HAP-1 (cell line): ENCODE measurements at regions not wholly inside any gene's neighbourhood (a gene's known extent, or its start where the extent isn't known, plus 50 kb on each side); places are given as distances from the start of the nearest gene placed in this dataset.

Experiments used
- DNase-seq, 2 experiments: peaks; one replicate each; pipeline ENCODE4 v3.0.0-alpha.2; 2016 to 2020; ENCODE audit warnings: low spot score in 2 of 2
- H3K27me3 ChIP-seq: fragments of 250-450 bp; sonication (Bioruptor Pico); 2 replicates; pipeline ENCODE4 v1.5.1; 2020; ENCODE audit warnings: low read depth, mild to moderate bottlenecking, moderate library complexity
- H3K36me3 ChIP-seq: fragments of 250-450 bp; sonication (Bioruptor Pico); replicated peaks from 2 replicates; pipeline ENCODE4 v1.5.1; 2020; ENCODE audit warnings: mild to moderate bottlenecking
- H3K4me1 ChIP-seq: fragments of 250-450 bp; sonication (Bioruptor Pico); 2 replicates; pipeline ENCODE4 v1.5.1; 2020; ENCODE audit warnings: mild to moderate bottlenecking
- H3K4me3 ChIP-seq: fragments of 250-450 bp; sonication (Bioruptor Pico); 2 replicates; pipeline ENCODE4 v1.5.1; 2020; ENCODE audit warnings: mild to moderate bottlenecking, moderate library complexity
- H3K9me3 ChIP-seq: fragments of 250-450 bp; sonication (Bioruptor Pico); 2 replicates; pipeline ENCODE4 v1.5.1; 2020; ENCODE audit warnings: mild to moderate bottlenecking, moderate library complexity
- in situ Hi-C: fragments of 300-500 bp; cut with MboI; formaldehyde crosslinking; loops from 3 replicates; pipeline ENCODE4 v1.14.3; 2020; ENCODE audit warnings: low sequenced_read_pairs, inconsistent platforms, mixed read lengths

DNA sequence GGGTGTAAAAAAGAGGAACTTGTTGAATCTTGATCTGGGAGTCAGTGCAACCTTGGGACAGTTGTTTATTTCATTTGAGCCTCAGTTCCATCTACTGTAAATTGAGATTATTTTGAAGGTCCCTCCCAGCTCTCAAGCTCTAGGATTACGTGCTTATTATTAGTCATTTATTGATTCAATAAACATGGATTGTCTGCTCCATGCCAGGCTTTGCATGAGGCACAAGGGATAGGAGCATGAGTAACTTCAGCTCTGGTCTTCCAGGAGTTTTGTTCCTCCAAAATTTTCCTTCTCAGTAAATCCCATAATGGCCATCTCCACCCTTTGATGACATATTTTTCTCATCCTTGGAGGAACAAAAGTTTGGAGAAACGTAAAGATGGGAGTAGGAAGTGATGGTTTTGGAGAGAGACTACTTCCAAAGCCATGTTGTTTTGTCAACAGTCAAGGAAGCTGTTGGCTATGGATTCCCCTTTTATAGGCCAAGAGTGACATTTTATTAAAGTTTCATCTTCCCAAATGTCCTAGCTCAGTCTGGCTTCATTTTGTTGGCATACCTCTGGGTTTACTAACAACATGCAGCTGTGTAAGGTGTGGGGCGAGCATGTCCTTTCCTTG is 244.6 kb downstream of the DMRT2 start:
- DNase-seq = no peak
- Histone ChIP-seq H3K4me1 (peaks cover 3% of the 10 kb centered on the region; the same call in 1 of the 2 replicates), H3K4me3 (no peak overlapping the region), H3K9me3 (no peaks in the 10 kb centered on the region), H3K27me3 (no peaks in the 10 kb centered on the region), H3K36me3 (no peaks in the 10 kb centered on the region)
- in situ Hi-C loops = no loop called here

DNA sequence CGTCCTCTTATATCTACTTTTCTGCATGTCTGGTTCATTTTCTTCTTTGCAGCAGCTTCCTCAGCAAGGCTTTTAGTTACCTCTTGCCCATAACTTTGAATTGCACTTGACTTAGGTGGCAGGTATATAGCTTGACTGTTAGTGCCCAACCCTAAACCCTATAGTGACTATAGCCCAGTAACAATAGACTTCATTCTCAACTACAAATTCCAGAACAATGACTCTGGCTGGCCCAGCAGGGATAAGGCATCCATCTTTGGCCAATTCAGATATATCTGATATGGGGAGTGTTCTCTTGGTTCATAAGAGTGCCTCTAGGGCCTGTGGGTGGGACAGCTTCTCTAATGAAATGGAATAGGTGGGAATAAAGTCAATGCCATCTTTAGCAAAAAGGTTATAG is 246.2 kb downstream of the DMRT2 start:
- H3K36me3 ChIP-seq = no peaks in the 10 kb centered on the region
- in situ Hi-C loops = no loop called here
- peaks cover 3% of the 10 kb centered on the region; the same call in 1 of the 2 replicates for H3K4me1 ChIP-seq
- no peaks in the 10 kb centered on the region for H3K9me3 ChIP-seq
- no peak overlapping the region for H3K4me3 ChIP-seq
- H3K27me3 ChIP-seq = no peaks in the 10 kb centered on the region
- DNase-seq = no peak

DNA sequence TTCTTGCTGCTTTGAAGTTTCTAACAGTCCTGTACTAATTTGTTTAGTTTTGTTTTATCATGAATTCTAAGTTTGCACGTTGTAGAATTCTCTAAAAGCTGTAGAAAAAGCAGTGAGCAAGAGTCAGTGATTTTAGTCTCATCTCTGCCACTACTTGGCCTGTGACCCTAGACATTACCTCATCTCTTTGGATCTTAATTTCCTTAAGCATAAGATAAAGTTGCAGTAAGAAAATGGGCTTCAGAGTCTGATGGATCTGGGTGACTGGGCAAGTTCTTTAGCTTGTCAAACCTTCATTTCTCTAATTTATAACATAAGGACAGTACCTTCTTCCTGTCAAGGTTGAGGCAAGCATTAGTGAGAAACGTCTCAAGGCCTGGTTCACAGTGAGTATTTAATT is 247.9 kb downstream of the DMRT2 start:
- no peaks in the 10 kb centered on the region for H3K9me3 ChIP-seq
- no peaks in the 10 kb centered on the region for H3K36me3 ChIP-seq
- H3K4me1 ChIP-seq = peaks cover 3% of the 10 kb centered on the region; the same call in 1 of the 2 replicates
- H3K4me3 ChIP-seq = no peak overlapping the region
- in situ Hi-C loops = no loop called here
- DNase-seq = no peak
- H3K27me3 ChIP-seq = no peaks in the 10 kb centered on the region

DNA sequence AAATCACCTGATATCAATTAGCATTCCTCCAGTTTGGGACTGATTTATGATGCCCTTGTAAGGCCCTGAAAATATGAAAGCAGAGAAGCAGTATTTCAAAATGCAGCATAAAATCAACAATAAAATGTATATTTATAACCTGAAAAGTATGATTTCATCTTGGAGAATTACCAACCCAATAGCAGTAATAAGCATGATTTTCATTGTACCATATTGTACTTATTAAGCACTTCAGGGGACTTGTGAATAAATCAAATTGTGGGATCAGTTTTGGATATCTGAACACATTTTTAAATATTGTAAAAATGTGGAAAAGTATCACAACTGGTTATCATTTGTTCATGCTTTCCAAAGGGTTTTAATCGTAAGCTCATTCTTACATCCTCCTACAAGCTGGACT is 250.8 kb downstream of the DMRT2 start:
- Histone ChIP-seq H3K4me1 (peaks cover 3% of the 10 kb centered on the region; the same call in 1 of the 2 replicates), H3K27me3 (no peaks in the 10 kb centered on the region), H3K9me3 (no peaks in the 10 kb centered on the region), H3K4me3 (no peak overlapping the region), H3K36me3 (no peaks in the 10 kb centered on the region)
- in situ Hi-C loops = no loop called here
- DNase-seq = no peak

DNA sequence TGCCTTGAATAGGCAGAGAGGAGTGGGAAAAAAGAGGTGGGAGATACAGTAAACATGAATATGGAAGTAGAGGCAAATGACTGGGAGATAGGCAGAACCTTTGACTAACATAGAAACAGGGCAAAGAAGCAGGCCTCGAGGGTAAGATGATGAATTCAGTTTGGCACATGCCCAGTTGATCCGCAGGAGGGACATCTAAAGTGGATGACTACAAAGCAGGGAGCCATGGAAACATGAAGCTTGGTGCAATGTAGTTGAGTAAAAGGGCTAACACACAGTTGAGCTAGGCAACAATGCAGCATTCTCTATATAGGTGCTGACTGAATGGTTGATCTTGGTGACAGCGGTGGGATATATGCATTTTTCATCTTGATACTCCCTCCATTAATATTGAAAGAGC is 253.8 kb downstream of the DMRT2 start:
- H3K9me3 ChIP-seq = no peaks in the 10 kb centered on the region
- no peaks in the 10 kb centered on the region for H3K4me1 ChIP-seq
- in situ Hi-C loops = no loop called here
- no peak for DNase-seq
- no peak overlapping the region for H3K4me3 ChIP-seq
- H3K36me3 ChIP-seq = no peaks in the 10 kb centered on the region
- H3K27me3 ChIP-seq = no peaks in the 10 kb centered on the region

DNA sequence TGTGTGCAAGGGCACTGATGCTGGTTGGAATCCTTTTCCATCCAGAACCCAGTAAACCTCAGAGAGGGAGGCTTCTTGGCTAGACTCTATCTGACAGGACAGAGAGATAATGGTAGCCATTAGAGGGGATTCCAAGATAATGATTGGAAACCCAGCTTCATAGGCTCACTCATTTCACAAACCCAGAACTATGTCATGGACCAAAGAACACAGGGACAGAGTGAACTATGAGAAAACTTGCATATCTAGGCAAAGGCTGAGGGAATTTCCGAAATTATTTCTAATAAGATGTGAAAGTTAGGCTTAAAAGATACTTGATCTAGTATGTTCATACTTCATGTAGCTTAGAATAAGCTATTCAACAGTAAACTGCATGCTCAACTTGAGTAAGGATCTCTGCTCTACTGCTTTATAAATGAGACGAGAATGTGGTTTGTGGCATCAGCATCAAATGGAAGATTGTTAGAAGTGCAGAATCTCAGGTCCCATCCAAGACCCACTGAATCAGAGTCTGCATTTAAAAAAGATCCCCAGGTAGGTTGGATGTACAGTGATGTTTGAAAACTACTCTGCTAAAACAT is 261.4 kb downstream of the DMRT2 start:
- in situ Hi-C loops = no loop called here
- no peaks in the 10 kb centered on the region for H3K4me1 ChIP-seq
- no peak for DNase-seq
- no peaks in the 10 kb centered on the region for H3K36me3 ChIP-seq
- no peaks in the 10 kb centered on the region for H3K27me3 ChIP-seq
- no peak overlapping the region for H3K4me3 ChIP-seq
- no peaks in the 10 kb centered on the region for H3K9me3 ChIP-seq

DNA sequence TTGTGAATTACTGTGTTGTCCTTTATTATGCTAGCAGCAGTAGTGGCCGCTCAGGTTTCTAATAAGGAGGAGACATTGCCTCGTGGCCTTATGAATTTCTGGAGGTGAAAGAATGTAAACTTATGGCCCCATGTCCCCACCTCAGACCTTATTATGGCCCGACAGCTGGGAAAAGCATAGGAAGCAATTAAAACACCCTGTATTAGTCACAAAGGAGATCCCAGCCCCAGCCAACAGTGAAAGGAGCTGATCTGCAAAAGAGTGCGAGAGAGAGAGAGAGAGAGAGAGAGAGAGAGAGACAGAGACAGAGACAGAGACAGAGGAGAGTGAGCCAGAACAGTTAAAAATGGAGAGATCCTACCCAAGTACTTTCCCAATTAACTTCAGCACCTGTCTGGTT is 269.3 kb downstream of the DMRT2 start:
- in situ Hi-C loops = no loop called here
- no peaks in the 10 kb centered on the region for H3K9me3 ChIP-seq
- H3K36me3 ChIP-seq = no peaks in the 10 kb centered on the region
- H3K4me3 ChIP-seq = no peak overlapping the region
- H3K4me1 ChIP-seq = no peaks in the 10 kb centered on the region
- DNase-seq = no peak
- no peaks in the 10 kb centered on the region for H3K27me3 ChIP-seq

DNA sequence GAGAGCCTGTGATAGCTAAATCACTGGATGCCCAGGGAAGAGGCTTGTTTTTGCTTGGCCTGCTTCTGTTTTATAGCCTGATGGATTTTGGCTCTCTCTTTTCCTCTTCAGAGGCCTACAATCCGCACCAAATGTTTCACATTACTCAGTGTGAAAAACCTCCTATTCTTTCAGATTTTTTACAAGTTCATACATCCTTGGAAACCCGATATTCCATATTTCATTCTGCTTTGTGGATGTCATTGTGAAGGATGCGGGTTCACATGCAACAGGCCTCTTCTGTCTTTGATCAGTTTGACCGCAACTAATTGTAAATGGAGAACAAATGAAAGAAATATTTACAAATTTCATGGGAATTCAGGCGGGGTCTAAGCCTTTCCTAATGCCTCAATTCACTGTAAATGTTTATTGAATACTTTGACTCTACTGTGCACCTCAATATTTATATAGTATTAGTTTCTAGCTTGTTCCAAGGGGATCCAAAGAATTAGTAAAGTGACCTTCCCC is 269.9 kb downstream of the DMRT2 start:
- Histone ChIP-seq H3K9me3 (no peaks in the 10 kb centered on the region), H3K27me3 (no peaks in the 10 kb centered on the region), H3K36me3 (no peaks in the 10 kb centered on the region), H3K4me1 (no peaks in the 10 kb centered on the region), H3K4me3 (no peak overlapping the region)
- in situ Hi-C loops = no loop called here
- no peak for DNase-seq

DNA sequence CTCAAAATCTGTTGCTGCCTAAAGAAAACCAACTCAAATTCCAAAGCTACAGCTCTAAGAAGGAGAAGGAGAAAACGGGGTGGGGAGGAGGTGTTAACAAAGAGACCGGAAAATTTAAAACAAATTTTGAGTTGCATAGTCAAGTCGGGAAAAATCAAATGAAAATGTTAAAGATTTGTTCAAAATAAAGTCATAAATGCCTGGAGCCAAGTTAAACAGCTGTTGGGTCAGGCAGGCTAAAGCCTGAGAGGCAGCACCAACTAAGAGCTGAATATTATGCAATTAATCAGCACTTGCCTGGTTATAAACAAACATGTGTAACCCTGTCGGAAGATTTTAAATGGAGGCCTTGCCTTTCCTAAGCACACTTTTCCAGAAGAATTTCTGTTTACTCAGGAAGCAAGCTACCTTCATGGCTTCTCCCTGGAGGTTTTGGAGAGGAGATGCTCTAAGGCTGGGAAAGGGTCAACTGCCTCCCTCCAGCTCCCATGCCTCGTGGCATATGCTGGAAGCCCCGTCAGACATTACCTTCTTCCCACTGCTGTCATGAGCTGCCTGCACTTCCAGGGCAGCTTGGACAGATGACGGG is 270.5 kb downstream of the DMRT2 start:
- H3K9me3 ChIP-seq = no peaks in the 10 kb centered on the region
- in situ Hi-C loops = no loop called here
- no peaks in the 10 kb centered on the region for H3K36me3 ChIP-seq
- DNase-seq = no peak
- no peaks in the 10 kb centered on the region for H3K4me1 ChIP-seq
- no peak overlapping the region for H3K4me3 ChIP-seq
- H3K27me3 ChIP-seq = no peaks in the 10 kb centered on the region

DNA sequence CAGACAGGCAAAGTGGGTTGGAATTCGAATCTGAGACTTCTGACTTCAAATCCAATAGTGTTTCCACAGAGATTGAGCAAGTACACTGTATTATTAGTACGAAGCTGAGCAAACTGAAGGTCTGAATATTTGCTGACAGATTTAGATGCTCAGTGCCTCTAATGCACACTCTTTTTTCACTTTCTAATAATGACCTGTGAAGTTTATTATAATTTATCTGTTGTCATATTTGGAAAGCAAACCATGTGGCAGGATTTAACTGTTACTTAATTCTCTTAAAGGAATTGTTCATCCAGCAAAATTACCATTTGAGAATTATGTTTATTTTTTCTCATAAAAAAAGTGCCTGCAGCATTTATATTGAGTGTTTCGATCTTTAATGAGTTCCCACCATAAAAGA is 277.3 kb downstream of the DMRT2 start:
- Histone ChIP-seq H3K4me1 (no peaks in the 10 kb centered on the region), H3K36me3 (no peaks in the 10 kb centered on the region), H3K27me3 (no peaks in the 10 kb centered on the region), H3K4me3 (no peak overlapping the region), H3K9me3 (no peaks in the 10 kb centered on the region)
- in situ Hi-C loops = no loop called here
- no peak for DNase-seq

DNA sequence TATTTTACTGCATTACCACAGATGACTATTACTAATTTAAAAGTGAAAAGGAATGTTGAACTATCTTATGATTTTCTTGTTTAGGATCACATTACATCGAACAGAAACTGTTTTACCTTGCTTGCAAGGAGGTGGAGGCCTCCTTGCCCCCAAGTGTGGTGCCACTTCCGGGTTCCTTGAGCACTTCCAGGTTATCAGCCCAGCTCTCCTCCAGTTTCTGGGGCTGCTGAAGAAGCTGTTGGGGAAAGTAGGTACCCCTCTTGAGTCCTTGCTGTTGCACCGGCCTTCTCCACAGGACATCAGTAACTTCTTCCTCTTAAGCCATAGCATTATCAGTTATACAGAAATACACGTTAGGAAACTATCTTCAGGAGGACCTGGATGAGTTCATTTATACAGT is 278.2 kb downstream of the DMRT2 start:
- no peak for DNase-seq
- H3K36me3 ChIP-seq = no peaks in the 10 kb centered on the region
- no peaks in the 10 kb centered on the region for H3K9me3 ChIP-seq
- H3K4me1 ChIP-seq = no peaks in the 10 kb centered on the region
- H3K4me3 ChIP-seq = no peak overlapping the region
- no peaks in the 10 kb centered on the region for H3K27me3 ChIP-seq
- in situ Hi-C loops = no loop called here

DNA sequence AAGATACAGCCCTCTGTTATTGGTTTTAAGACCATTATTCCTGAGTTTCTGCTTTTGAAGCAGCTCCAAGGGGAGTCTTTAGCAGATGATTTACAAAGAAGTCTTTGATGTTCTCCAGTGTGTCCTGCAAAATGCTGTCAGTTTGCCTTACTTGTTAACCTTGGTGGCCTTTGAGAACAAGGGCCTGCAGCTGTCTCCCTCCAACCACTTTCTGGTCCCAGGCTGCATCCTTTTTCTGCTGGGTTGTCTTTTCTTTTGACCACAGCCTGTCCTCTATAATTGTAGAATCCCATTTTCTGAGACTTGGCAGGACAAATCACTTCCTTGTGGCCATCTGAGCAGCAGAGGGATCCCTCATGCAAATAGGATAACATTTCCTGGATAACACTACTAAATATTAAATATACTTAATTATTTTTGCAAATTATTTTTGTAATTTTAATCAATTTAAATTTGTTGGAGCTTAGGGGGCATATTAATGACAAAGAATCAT is 281.4 kb downstream of the DMRT2 start:
- H3K36me3 ChIP-seq = no peaks in the 10 kb centered on the region
- DNase-seq = no peak
- no peaks in the 10 kb centered on the region for H3K27me3 ChIP-seq
- in situ Hi-C loops = no loop called here
- no peaks in the 10 kb centered on the region for H3K4me1 ChIP-seq
- no peak overlapping the region for H3K4me3 ChIP-seq
- H3K9me3 ChIP-seq = no peaks in the 10 kb centered on the region

DNA sequence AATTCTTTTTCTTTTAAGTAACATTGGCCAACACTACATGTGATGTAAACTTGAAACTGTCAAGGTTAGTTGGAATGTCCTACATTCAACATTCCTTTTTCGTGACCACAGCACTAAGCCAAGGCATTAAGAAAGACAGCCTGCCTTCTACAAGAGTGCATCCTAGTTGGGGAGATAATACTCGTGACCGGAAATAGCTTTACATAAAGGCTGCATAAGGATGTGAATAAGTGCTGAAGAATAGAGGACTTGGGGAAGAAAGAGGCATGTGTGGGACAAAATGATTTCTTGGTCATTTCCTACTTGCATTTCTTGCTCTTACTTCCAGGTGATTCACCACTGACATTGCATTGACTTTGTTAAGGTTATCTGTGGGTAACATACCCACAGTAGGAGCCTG is 282.0 kb downstream of the DMRT2 start:
- H3K27me3 ChIP-seq = no peaks in the 10 kb centered on the region
- H3K9me3 ChIP-seq = no peaks in the 10 kb centered on the region
- no peak overlapping the region for H3K4me3 ChIP-seq
- no peak for DNase-seq
- in situ Hi-C loops = no loop called here
- H3K4me1 ChIP-seq = no peaks in the 10 kb centered on the region
- no peaks in the 10 kb centered on the region for H3K36me3 ChIP-seq

DNA sequence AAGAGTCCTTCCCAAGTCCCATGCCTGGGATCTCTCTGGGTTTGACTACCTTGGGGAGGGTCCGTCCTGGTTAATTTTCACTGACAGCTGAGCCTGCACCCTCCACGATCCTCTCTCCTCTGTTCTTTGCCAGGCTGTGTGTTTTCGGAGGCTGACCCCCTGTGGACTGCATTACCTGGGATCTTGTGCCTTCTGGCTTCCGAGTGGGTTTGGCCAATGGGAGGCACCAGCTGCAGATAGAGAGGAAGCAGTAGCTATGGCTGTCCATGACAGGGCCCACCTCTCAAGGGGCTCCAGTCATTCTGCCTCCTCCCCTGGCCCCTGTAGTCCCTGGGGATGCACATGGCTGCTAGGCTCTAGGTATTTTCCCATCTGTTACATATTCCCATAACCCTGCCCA is 285.0 kb downstream of the DMRT2 start:
- H3K9me3 ChIP-seq = no peaks in the 10 kb centered on the region
- in situ Hi-C loops = no loop called here
- H3K36me3 ChIP-seq = no peaks in the 10 kb centered on the region
- DNase-seq = no peak
- H3K4me3 ChIP-seq = no peak overlapping the region
- no peaks in the 10 kb centered on the region for H3K27me3 ChIP-seq
- H3K4me1 ChIP-seq = no peaks in the 10 kb centered on the region
